Lower lobe of right lung (tissue), 2 donors: ENCODE measurements at regions not wholly inside any gene's neighbourhood (a gene's known extent, or its start where the extent isn't known, plus 50 kb on each side); places are given as distances from the start of the nearest gene placed in this dataset.
A peak's percentile ranks its signal among the peaks of the same experiment; 100 is the strongest.

ENCODE experiments used
- ATAC-seq, 2 donors: fragments of 200-7000 bp; cut with Tn5 transposase; one replicate each; pipeline ENCODE4 v1.9.1; 2020 to 2022; ENCODE audit warnings: mild to moderate bottlenecking in 2 of 2, moderate library complexity in 2 of 2
- DNase-seq: peaks from one replicate; pipeline ENCODE4 v3.0.0-alpha.2; 2020
- H3K27ac ChIP-seq: fragments of 200-600 bp; one replicate; pipeline ENCODE4 v1.8.0; 2022
- H3K27me3 ChIP-seq: fragments of 200-600 bp; one replicate; pipeline ENCODE4 v1.8.0; 2022; ENCODE audit warnings: low read depth
- H3K36me3 ChIP-seq: fragments of 200-600 bp; one replicate; pipeline ENCODE4 v1.8.0; 2022; ENCODE audit warnings: mild to moderate bottlenecking
- H3K4me1 ChIP-seq: fragments of 200-600 bp; one replicate; pipeline ENCODE4 v1.8.0; 2022
- H3K4me3 ChIP-seq: fragments of 200-600 bp; one replicate; pipeline ENCODE4 v1.8.0; 2022; ENCODE audit warnings: mild to moderate bottlenecking
- H3K9me3 ChIP-seq: fragments of 200-600 bp; one replicate; pipeline ENCODE4 v1.8.0; 2022
- intact Hi-C: fragments of 100-400 bp; cut with DNase I; formaldehyde crosslinking; loops from one replicate; pipeline ENCODE4 v1.11.0; 2022
- TF ChIP-seq, protein P1 (sequence below): fragments of 200-600 bp; IDR thresholded peaks from one replicate; pipeline ENCODE4 v1.8.0; 2022; ENCODE audit warnings: antibody characterized with exemption, mild to moderate bottlenecking
- donor health status: DM: no; HTN: yes; CAD: no; lungs with severe emphysema.

DNA sequence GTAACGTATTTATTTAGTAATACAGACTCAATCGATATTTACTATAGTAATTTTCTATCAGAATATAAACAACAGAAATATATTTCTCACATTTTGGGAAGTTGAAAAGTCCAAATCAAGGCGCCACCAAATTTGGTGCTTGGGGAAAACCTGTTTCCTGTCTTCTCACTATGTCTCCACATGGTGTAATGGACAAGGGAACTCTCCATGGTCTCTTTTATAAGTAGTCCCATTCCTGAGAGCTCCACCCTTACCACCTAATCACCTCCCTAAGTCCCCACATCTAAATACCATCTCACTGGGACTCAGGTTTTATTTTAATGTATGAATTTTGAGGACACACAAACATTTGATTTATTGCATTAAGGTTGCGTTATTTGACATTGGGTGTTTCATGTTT lies 848.0 kb downstream of the LTN1 start:
- TF ChIP-seq, protein P1, sequence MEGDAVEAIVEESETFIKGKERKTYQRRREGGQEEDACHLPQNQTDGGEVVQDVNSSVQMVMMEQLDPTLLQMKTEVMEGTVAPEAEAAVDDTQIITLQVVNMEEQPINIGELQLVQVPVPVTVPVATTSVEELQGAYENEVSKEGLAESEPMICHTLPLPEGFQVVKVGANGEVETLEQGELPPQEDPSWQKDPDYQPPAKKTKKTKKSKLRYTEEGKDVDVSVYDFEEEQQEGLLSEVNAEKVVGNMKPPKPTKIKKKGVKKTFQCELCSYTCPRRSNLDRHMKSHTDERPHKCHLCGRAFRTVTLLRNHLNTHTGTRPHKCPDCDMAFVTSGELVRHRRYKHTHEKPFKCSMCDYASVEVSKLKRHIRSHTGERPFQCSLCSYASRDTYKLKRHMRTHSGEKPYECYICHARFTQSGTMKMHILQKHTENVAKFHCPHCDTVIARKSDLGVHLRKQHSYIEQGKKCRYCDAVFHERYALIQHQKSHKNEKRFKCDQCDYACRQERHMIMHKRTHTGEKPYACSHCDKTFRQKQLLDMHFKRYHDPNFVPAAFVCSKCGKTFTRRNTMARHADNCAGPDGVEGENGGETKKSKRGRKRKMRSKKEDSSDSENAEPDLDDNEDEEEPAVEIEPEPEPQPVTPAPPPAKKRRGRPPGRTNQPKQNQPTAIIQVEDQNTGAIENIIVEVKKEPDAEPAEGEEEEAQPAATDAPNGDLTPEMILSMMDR: no peak
- intact Hi-C loops: no loop called here
- ATAC-seq (no peak), DNase-seq (no peak)
- no peak overlapping the region for H3K4me3 ChIP-seq
- no peaks in the 10 kb centered on the region for H3K9me3 ChIP-seq
- no peaks in the 10 kb centered on the region for H3K27me3 ChIP-seq
- no peak overlapping the region for H3K27ac ChIP-seq
- no peaks in the 10 kb centered on the region for H3K36me3 ChIP-seq
- peaks cover 8% of the 10 kb centered on the region for H3K4me1 ChIP-seq

DNA sequence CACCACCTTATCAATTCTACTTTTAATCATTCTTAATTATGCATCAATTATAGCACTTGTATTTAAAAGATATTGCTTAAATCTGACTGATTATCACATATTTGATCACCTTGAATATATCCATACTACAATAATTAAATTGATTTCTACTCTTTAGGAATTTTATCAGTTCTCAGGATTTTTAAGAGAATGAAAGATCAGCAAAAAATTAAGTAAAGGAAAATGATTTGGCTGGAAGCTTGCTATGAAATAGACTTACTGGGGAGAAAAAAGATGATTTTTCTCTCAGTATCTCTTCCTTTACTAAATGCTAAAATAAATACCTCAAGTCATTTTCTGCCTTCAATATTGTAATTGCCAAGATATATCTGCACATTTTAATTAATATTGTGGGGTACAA lies 848.6 kb downstream of the LTN1 start:
- Histone ChIP-seq H3K9me3 (no peaks in the 10 kb centered on the region), H3K4me3 (no peak overlapping the region), H3K4me1 (peaks cover 8% of the 10 kb centered on the region), H3K36me3 (no peaks in the 10 kb centered on the region), H3K27ac (no peak overlapping the region), H3K27me3 (no peaks in the 10 kb centered on the region)
- no peak for DNase-seq
- TF ChIP-seq, protein P1: no peak
- no peak for ATAC-seq
- intact Hi-C loops: no loop called here

DNA sequence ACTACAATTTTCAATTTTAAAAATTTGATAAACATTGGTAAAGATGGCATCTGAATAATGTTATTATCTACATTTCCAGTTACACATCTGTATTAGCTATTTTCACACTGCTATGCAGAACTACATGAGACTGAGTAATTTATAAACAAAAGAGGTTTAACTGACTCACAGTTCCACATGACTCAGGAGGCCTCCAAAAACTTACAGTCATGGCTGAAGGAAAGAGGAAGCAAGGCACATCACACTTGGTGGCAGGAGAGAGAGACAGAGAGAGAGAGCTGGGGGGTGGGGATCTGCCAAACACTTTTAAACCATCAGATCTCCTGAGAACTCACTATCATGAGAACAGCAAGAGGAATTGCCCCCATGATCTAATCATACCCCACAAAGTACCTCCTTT lies 850.0 kb downstream of the LTN1 start:
- H3K4me3 ChIP-seq: no peak overlapping the region
- TF ChIP-seq, protein P1: no peak
- peaks cover 8% of the 10 kb centered on the region for H3K4me1 ChIP-seq
- no peaks in the 10 kb centered on the region for H3K9me3 ChIP-seq
- intact Hi-C loops: no loop called here
- no peak overlapping the region for H3K27ac ChIP-seq
- H3K36me3 ChIP-seq: no peaks in the 10 kb centered on the region
- no peaks in the 10 kb centered on the region for H3K27me3 ChIP-seq
- ATAC-seq (peak; percentile 36 to 62), DNase-seq (no peak)

DNA sequence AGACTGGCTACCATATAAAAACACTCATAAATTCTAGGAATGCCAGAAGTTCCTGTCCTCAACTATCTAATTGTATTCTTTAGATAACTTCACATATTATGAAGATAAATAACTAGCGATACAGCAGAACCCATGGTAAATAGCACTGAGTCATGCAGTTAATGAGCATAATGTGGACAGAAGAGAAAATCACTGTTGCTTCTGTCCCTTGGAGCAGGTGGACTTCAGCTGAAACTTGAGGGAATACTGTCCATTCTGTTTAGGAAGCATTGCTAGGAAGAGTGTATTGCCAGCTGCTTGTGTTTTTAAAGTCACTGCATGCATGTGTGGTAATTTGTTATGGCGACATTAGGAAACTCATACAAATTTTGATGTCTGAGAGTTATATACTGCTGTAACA lies 854.4 kb downstream of the LTN1 start:
- H3K36me3 ChIP-seq: no peaks in the 10 kb centered on the region
- TF ChIP-seq, protein P1: no peak
- no peak overlapping the region for H3K4me3 ChIP-seq
- no peak for ATAC-seq
- H3K27ac ChIP-seq: no peak overlapping the region
- intact Hi-C loops: no loop called here
- H3K4me1 ChIP-seq: peaks cover 8% of the 10 kb centered on the region
- H3K9me3 ChIP-seq: no peaks in the 10 kb centered on the region
- no peaks in the 10 kb centered on the region for H3K27me3 ChIP-seq
- DNase-seq: no peak

DNA sequence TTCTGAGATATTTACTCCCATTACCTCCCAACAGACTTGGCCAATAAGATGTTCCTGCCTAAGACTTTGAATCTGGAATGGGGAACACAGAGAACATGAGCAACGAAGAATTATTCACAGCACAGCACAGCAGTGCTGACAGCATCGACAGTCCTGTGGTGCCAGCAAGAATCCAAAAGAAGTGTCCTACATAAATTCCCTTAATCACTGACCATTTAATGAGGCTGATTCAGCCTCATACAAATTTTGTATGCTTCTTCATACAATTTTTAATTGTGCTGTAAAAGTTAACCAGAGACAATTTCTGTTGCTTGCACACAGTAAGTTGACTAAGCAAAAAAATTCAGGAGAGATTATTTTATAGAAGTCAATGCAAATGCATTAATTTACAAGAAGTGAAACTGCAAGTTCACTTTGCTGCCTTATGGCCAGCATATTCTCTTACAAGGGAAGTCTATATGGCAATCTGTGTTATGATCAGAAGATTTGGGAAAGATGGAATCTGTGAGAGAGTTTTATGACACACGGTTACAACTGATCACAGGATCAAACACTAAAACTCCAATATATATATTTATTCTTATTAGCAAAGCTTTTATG lies 855.9 kb downstream of the LTN1 start:
- no peak for ATAC-seq
- no peak overlapping the region for H3K4me3 ChIP-seq
- H3K27me3 ChIP-seq: no peaks in the 10 kb centered on the region
- intact Hi-C loops: no loop called here
- no peaks in the 10 kb centered on the region for H3K9me3 ChIP-seq
- H3K36me3 ChIP-seq: no peaks in the 10 kb centered on the region
- H3K4me1 ChIP-seq: no peaks in the 10 kb centered on the region
- TF ChIP-seq, protein P1: no peak
- no peak overlapping the region for H3K27ac ChIP-seq
- DNase-seq: no peak

DNA sequence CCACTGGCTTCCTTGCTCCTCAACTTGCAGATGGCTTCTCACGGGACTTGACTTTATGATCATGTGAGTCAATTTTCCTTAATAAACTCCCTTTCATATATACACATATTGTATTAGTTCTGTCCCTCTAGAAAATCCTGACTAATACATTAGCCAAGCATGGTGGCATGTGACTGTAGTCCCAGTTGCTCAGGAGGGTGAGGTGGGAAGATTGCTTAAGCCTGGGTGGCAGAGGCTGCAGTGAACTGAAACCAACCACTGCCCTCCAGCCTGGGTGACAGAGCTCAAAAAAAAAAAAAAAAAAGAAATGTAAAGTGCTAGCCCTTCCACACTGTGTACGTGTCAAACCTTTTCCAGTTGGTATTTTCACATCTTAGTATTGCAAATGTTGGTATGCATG lies 857.0 kb downstream of the LTN1 start:
- H3K27me3 ChIP-seq: no peaks in the 10 kb centered on the region
- H3K4me1 ChIP-seq: no peaks in the 10 kb centered on the region
- intact Hi-C loops: no loop called here
- DNase-seq (peak; percentile 47), ATAC-seq (peak; percentile 59 to 80)
- H3K4me3 ChIP-seq: no peak overlapping the region
- H3K9me3 ChIP-seq: no peaks in the 10 kb centered on the region
- TF ChIP-seq, protein P1: no peak
- no peak overlapping the region for H3K27ac ChIP-seq
- no peaks in the 10 kb centered on the region for H3K36me3 ChIP-seq
